ENCODE measurements at regions not wholly inside any gene's neighbourhood (a gene's known extent, or its start where the extent isn't known, plus 50 kb on each side); places are given as distances from the start of the nearest gene placed in this dataset.

GRCh38 chr12:93318720-93319522 is 58.8 kb upstream of the NUDT4 start:
- TF ChIP-seq POLR2A (IDR thresholded peaks at IDR 0.05; ENCODE audit: low read depth) (no peak), CTCF (IDR thresholded peaks at IDR 0.05) (no peak), POLR2AphosphoS5 (IDR thresholded peaks at IDR 0.05) (no peak), EP300 (IDR thresholded peaks at IDR 0.05) (no peak)

Measured in esophagus muscularis mucosa (tissue), 4 donors.